ENCODE measurements at regions not wholly inside any gene's neighbourhood (a gene's known extent, or its start where the extent isn't known, plus 50 kb on each side); places are given as distances from the start of the nearest gene placed in this dataset.

DNA sequence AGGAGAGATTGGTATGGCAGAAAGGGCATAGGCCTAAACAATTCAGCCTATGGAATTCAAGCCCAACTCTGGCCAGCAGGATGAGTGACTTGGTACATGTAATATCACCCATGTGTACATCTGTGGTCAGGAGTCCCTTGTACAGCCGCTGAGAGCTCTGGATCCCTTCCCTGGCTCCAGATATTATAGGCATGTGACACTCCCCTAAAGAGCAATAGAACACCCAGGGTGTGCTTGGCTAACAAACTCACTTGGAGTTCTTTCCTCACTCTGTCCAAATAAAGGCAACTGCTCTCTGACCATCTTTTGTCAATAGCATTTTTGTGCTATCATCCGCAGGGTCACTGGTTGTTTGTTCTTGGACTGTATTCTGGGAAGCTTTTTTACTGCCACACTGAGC is 197.4 kb upstream of the NCKAP5 start:
- TF ChIP-seq, protein P1, sequence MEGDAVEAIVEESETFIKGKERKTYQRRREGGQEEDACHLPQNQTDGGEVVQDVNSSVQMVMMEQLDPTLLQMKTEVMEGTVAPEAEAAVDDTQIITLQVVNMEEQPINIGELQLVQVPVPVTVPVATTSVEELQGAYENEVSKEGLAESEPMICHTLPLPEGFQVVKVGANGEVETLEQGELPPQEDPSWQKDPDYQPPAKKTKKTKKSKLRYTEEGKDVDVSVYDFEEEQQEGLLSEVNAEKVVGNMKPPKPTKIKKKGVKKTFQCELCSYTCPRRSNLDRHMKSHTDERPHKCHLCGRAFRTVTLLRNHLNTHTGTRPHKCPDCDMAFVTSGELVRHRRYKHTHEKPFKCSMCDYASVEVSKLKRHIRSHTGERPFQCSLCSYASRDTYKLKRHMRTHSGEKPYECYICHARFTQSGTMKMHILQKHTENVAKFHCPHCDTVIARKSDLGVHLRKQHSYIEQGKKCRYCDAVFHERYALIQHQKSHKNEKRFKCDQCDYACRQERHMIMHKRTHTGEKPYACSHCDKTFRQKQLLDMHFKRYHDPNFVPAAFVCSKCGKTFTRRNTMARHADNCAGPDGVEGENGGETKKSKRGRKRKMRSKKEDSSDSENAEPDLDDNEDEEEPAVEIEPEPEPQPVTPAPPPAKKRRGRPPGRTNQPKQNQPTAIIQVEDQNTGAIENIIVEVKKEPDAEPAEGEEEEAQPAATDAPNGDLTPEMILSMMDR (IDR thresholded peaks at IDR 0.05; ENCODE audit: low read depth, low read length), result no peak
- DNase-seq (ENCODE audit: extremely low read depth, low read depth), result no peak

DNA sequence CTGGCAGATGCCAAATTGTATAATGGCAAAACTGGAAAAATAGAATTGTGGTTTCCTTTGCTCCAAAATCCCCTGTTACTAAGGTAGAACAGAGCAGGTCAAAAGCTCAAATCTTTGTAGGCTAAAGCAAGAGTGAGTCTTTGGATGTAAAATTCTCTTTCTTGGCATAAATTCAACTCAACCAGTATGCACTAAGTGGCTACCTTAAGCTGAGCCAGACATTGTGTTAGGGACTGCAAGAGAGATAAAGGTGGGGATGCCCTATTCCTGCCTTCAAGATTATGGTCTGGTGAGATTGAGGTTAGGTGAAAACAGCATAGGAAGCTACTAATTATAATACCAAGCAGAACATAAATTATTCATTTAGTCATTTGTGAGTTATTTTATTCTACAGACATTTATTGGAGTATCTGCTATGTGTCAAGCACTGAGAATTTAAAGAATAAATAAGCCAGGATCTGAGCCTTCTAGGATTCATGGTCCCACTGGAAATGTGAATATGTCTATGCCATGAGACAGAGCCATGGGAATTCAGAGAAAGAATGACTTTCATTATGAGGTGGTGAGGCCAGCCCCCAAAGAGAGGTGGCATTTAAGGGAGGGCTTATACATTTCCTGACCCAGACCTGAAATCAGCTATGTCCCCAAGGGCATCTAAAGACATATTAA is 198.0 kb upstream of the NCKAP5 start:
- TF ChIP-seq, protein P1 (IDR thresholded peaks at IDR 0.05; ENCODE audit: low read depth, low read length), result no peak
- DNase-seq (ENCODE audit: extremely low read depth, low read depth), result no peak

DNA sequence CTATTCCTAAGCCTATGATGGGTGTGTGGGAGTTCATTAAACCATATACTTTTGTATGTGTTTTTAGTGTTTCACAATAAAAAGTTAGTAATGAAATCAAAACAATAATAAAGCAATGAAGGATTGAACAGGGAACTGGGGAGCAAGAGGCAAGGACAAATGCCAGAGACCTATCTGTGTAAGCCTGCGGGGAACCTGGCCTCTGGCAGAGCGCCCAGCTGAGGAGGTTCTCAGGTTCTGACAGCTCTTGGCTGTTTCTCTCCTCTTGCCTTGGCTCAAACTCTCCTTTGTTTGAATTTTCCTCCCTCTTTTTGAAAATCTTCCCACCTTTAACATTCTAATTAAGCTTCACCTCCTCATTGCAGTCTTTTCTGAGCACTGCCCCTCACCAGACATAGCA is 200.0 kb upstream of the NCKAP5 start:
- no peak for DNase-seq (ENCODE audit: extremely low read depth, low read depth)
- TF ChIP-seq, protein P1 (IDR thresholded peaks at IDR 0.05; ENCODE audit: low read depth, low read length), result no peak

DNA sequence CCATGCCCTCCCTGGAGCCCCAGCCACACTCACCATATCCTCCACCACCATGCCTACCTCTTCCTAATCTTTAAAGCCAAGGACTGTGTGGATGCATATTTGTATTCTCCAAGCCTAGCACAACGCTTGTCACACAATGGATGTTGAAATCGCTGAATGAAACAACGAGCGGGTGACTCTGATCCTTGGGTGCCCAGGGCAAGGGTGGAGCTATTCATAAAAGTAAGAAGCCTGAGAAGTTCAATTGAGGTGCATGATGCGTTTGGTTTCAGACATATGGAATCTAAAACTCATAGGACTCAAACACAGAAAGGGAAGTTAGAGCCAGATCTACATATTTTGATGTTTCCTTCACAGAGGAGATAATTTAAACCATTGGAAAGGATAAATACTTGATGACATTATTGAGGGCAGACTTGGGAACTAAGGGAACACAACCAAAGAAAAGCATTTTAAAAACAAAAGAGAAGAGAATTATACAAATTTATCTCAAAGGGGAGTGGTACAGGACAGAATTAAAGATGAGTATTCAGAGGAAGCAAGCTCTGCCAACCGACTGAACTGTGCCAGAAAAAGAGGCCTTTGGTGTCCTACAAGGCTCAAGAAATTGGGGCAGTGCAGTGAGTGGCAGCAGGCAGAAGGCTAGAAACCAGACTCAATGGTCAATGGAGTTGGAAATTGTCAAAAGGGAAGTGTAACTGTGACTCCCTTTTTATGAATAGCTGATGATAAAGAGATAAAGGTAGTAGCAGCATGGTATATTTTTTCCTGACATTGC is 200.6 kb upstream of the NCKAP5 start:
- TF ChIP-seq, protein P1 (IDR thresholded peaks at IDR 0.05; ENCODE audit: low read depth, low read length), result no peak
- DNase-seq (ENCODE audit: extremely low read depth, low read depth), result no peak

DNA sequence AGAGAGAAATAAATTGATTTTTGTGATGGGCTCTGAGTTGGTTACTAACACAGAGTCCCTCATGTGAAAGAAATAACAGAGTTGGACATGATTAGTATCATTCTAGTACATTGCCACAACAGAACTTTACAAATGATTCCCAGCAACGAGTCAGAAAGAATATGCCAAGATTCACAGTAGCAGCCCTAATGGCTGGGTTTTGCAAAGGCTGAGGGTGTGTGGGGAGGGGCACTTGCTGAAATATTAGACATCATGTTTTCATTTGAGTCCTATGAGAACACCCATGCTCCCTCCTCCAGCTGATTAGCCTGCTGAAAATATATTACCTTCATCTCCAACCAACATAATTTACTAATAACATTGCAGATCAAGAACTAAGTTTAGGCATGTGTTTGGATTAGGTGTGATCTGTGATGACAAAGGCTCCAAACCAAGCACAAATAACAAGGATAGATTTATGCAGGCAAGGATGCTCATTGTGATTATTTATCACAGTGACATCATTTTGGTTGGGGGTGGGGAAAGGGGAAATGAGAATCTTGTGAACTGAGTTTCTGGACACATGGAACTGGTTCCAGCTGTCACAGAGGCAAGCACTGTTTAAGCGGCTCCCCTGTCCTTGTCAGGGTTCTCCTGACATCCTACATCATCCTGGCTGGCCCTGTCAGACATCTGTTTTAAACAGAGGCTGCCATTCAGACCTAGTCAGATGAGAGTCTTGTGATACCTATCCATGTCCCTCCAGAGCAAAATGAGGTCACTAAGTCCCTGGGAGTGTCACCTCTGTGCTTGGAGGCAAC is 205.8 kb upstream of the NCKAP5 start:
- TF ChIP-seq, protein P1 (IDR thresholded peaks at IDR 0.05; ENCODE audit: low read depth, low read length), result no peak
- DNase-seq (ENCODE audit: extremely low read depth, low read depth), result no peak

DNA sequence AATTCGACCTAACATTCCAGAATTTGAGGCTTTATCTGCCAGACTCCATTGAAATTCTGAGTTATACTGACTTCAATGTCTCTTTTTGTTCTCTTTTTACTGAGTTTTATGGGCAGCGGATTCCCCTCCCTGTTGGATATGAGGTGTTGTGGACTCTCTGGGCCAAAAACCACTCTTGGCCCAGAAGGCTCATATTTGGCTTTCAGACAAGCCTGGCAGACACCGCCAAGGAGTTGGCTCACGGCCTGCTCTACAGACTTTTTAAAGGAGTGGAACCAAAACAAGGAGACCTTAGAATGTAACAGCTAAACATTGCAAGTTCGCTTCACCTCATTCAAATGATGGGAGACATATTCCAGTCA is 206.4 kb upstream of the NCKAP5 start:
- DNase-seq (ENCODE audit: extremely low read depth, low read depth), result no peak
- TF ChIP-seq, protein P1 (IDR thresholded peaks at IDR 0.05; ENCODE audit: low read depth, low read length), result no peak
